PC-9 (cell line): ENCODE measurements at regions not wholly inside any gene's neighbourhood (a gene's known extent, or its start where the extent isn't known, plus 50 kb on each side); places are given as distances from the start of the nearest gene placed in this dataset.

ENCODE experiments used
- BruUV-seq: library from RNA; stranded (reverse); fragments of 400-500 nt; replicated peaks from 2 replicates; lab custom pipeline; 2021; lab: Mats Ljungman, UMichigan
- CTCF ChIA-PET: fragments of 300-600 bp; sonication (Branson Sonifier 250); formaldehyde crosslinking; loops from one replicate; lab custom pipeline; 2022; ENCODE audit warnings: antibody characterized with exemption; lab: Charles Lee
- POLR2A ChIA-PET: fragments of 300-600 bp; sonication (Branson Sonifier 250); formaldehyde crosslinking; loops from one replicate; lab custom pipeline; 2022; ENCODE audit warnings: antibody characterized with exemption; ENCODE audit not compliant: unreplicated experiment; lab: Charles Lee
- DNase-seq, 2 experiments: peaks; one replicate each; pipeline versions ENCODE4 v3.0.0 to v3.0.0-alpha.2; 2015 to 2022; ENCODE audit warnings: mixed read lengths in 1 of 2
- H2AFZ ChIP-seq: fragments of 200-600 bp; sonication (generic); 2 replicates; pipeline ENCODE4 v1.8.1; 2017; ENCODE audit warnings: antibody characterized with exemption
- H3F3A ChIP-seq: fragments of 200-600 bp; sonication (generic); 2 replicates; pipeline ENCODE4 v1.8.1; 2017; ENCODE audit warnings: antibody characterized with exemption, mild to moderate bottlenecking, low read depth; ENCODE audit not compliant: insufficient read depth
- H3K27ac ChIP-seq: fragments of 200-600 bp; sonication (generic); 2 replicates; pipeline ENCODE4 v1.6.1; 2016; ENCODE audit warnings: mixed run types
- H3K27me3 ChIP-seq: fragments of 200-600 bp; sonication (generic); 2 replicates; pipeline ENCODE4 v1.6.1; 2016; ENCODE audit warnings: low read depth, mixed run types; ENCODE audit not compliant: insufficient read depth
- H3K36me3 ChIP-seq: fragments of 200-600 bp; sonication (generic); 2 replicates; pipeline ENCODE4 v1.6.1; 2016; ENCODE audit warnings: low read depth, mixed run types
- H3K4me1 ChIP-seq: fragments of 200-600 bp; sonication (generic); replicated peaks from 2 replicates; pipeline ENCODE4 v1.6.1; 2016; ENCODE audit warnings: mixed run types; ENCODE audit not compliant: insufficient read depth
- H3K4me2 ChIP-seq: fragments of 200-600 bp; sonication (generic); 2 replicates; pipeline ENCODE4 v1.6.1; 2017; ENCODE audit warnings: mixed run types
- H3K4me3 ChIP-seq: fragments of 200-600 bp; sonication (generic); 2 replicates; pipeline ENCODE4 v1.6.1; 2016; ENCODE audit warnings: mixed run types
- H3K79me2 ChIP-seq: fragments of 200-600 bp; sonication (generic); 2 replicates; pipeline ENCODE4 v1.6.1; 2017; ENCODE audit warnings: low read depth, mixed run types
- H3K9me2 ChIP-seq: fragments of 200-600 bp; sonication (generic); 2 replicates; pipeline ENCODE4 v1.8.1; 2017; ENCODE audit warnings: mild to moderate bottlenecking; ENCODE audit not compliant: insufficient read depth
- H3K9me3 ChIP-seq: fragments of 200-600 bp; sonication (generic); 2 replicates; pipeline ENCODE4 v1.8.1; 2016; ENCODE audit warnings: low read depth; ENCODE audit not compliant: insufficient read depth
- H4K20me1 ChIP-seq: fragments of 200-600 bp; sonication (generic); 2 replicates; pipeline ENCODE4 v1.8.1; 2017; ENCODE audit not compliant: insufficient read depth
- EZH2 ChIP-seq: fragments of 200-600 bp; sonication (generic); IDR thresholded peaks from 2 replicates; pipeline ENCODE4 v1.8.0; 2017; ENCODE audit warnings: antibody characterized with exemption, low read depth
- intact Hi-C: fragments of 100-400 bp; cut with micrococcal nuclease; formaldehyde crosslinking; loops from one replicate; pipeline ENCODE4 v1.10.0; 2022; ENCODE audit not compliant: unreplicated experiment
- TF ChIP-seq, protein P1 (sequence below): fragments of 200-600 bp; sonication (generic); conservative IDR thresholded peaks from 2 replicates; pipeline ENCODE4 v1.6.1; 2017; ENCODE audit warnings: mixed run types, antibody characterized with exemption, mild to moderate bottlenecking, moderate library complexity

DNA sequence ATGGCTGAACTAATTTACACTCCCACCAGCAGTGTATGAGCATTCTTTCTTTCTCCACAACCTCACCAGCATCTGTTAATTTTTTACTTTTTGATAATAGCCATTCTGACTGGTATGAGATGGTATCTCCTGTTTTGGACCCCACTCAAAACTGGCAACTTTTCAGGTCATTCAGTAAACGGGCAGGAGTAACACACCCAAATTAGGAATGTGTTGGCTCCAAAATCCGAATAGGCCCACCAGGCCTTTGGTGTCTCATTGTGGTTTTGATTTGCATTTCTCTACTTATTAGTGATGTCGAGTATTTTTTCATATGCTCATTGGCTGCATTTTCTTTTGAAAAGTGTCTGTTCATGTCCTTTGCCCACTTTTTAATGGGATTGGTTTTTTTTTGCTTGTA lies 517.1 kb downstream of the TMEM232 start:
- no peak overlapping the region for H3K27ac ChIP-seq
- no peak for TF ChIP-seq EZH2
- TF ChIP-seq, protein P1, sequence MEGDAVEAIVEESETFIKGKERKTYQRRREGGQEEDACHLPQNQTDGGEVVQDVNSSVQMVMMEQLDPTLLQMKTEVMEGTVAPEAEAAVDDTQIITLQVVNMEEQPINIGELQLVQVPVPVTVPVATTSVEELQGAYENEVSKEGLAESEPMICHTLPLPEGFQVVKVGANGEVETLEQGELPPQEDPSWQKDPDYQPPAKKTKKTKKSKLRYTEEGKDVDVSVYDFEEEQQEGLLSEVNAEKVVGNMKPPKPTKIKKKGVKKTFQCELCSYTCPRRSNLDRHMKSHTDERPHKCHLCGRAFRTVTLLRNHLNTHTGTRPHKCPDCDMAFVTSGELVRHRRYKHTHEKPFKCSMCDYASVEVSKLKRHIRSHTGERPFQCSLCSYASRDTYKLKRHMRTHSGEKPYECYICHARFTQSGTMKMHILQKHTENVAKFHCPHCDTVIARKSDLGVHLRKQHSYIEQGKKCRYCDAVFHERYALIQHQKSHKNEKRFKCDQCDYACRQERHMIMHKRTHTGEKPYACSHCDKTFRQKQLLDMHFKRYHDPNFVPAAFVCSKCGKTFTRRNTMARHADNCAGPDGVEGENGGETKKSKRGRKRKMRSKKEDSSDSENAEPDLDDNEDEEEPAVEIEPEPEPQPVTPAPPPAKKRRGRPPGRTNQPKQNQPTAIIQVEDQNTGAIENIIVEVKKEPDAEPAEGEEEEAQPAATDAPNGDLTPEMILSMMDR: no peak
- no peaks in the 10 kb centered on the region for H4K20me1 ChIP-seq
- no peak overlapping the region for H3K4me2 ChIP-seq
- DNase-seq: no peak
- no peak overlapping the region for H3K4me3 ChIP-seq
- no peaks in the 10 kb centered on the region for H3K9me2 ChIP-seq
- H3K27me3 ChIP-seq: no peaks in the 10 kb centered on the region
- no peaks in the 10 kb centered on the region for H3K79me2 ChIP-seq
- intact Hi-C loops: no loop called here
- H3K4me1 ChIP-seq: no peaks in the 10 kb centered on the region
- ChIA-PET POLR2A (no interaction called here), CTCF (no interaction called here)
- no peaks in the 10 kb centered on the region for H3K36me3 ChIP-seq
- no peaks in the 10 kb centered on the region for H3F3A ChIP-seq
- H3K9me3 ChIP-seq: no peaks in the 10 kb centered on the region
- H2AFZ ChIP-seq: no peak overlapping the region
- BruUV-seq: no TSS peak

DNA sequence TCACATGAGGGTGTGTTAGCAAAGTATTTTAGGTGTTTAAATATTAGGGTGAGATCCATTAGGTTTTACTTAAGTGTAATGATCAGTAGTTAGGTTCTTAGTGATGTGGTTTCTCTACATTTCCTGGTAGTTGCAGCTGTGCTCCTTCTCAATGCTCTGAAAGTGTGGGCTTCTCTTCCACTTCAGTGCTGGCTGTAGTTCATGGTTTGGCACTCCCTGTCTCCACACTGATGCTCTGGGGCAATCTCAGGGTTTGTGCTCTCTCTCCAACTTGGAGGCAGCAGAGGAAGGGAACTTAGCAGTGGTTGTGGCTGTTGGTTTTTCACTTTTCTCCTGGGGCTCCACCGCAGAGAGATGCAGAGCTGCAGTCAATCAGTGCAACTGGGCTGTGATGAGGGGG lies 507.5 kb downstream of the TMEM232 start:
- no peaks in the 10 kb centered on the region for H3K79me2 ChIP-seq
- no peaks in the 10 kb centered on the region; the same call in 1 of the 2 replicates for H3K9me2 ChIP-seq
- no peaks in the 10 kb centered on the region for H4K20me1 ChIP-seq
- no peak overlapping the region for H3K4me3 ChIP-seq
- ChIA-PET POLR2A (no interaction called here), CTCF (no interaction called here)
- H3F3A ChIP-seq: no peaks in the 10 kb centered on the region
- no peak for DNase-seq
- no peak overlapping the region for H2AFZ ChIP-seq
- H3K27me3 ChIP-seq: no peaks in the 10 kb centered on the region
- H3K27ac ChIP-seq: no peak overlapping the region
- no peaks in the 10 kb centered on the region for H3K36me3 ChIP-seq
- H3K4me2 ChIP-seq: no peak overlapping the region
- H3K9me3 ChIP-seq: no peaks in the 10 kb centered on the region
- intact Hi-C loops: no loop called here
- no TSS peak for BruUV-seq
- TF ChIP-seq EZH2: no peak
- H3K4me1 ChIP-seq: no peaks in the 10 kb centered on the region

- H3K36me3 ChIP-seq: no peaks in the 10 kb centered on the region
- BruUV-seq: no TSS peak
- POLR2A ChIA-PET: no interaction called here
- no peaks in the 10 kb centered on the region; the same call in 1 of the 2 replicates for H3K9me2 ChIP-seq
- DNase-seq: no peak
- H3K4me3 ChIP-seq: no peak overlapping the region
- H3K4me1 ChIP-seq: no peaks in the 10 kb centered on the region
- TF ChIP-seq, protein P1: no peak
- no peak for TF ChIP-seq EZH2
- H3K9me3 ChIP-seq: no peaks in the 10 kb centered on the region
- CTCF ChIA-PET: no interaction called here
- no peak overlapping the region for H3K27ac ChIP-seq
- intact Hi-C loops: no loop called here
- H3K79me2 ChIP-seq: no peaks in the 10 kb centered on the region
- H4K20me1 ChIP-seq: no peaks in the 10 kb centered on the region
- no peaks in the 10 kb centered on the region for H3K27me3 ChIP-seq
- H2AFZ ChIP-seq: no peak overlapping the region
- no peak overlapping the region for H3K4me2 ChIP-seq
- H3F3A ChIP-seq: no peaks in the 10 kb centered on the region
Measured at GRCh38 chr5:110219769-110220168, 506.7 kb downstream of the TMEM232 start.

DNA sequence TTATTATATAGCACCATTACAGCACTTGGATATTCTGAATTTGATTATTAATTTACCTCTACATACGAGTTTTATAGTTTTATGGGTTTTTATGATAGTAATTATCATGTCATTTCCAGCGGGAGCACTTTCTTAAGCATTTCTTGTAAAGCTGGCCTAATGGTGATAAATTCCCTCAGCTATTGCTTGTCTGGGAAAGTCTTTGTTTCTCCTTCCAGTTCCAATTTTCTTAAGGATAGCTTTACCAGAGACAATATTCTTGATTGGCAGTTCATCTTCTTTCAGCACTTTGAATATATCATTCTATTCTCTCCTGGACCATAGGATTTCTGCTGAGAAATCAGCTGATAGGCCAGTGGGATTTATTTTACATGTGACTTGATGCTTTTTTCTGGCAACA lies 505.4 kb downstream of the TMEM232 start:
- no peak for DNase-seq
- Histone ChIP-seq H3F3A (no peaks in the 10 kb centered on the region), H3K9me3 (no peaks in the 10 kb centered on the region), H3K27ac (no peak overlapping the region), H2AFZ (no peak overlapping the region), H3K27me3 (no peaks in the 10 kb centered on the region), H4K20me1 (no peaks in the 10 kb centered on the region), H3K79me2 (no peaks in the 10 kb centered on the region), H3K4me3 (no peak overlapping the region), H3K9me2 (no peaks in the 10 kb centered on the region; the same call in 1 of the 2 replicates), H3K4me1 (no peaks in the 10 kb centered on the region), H3K4me2 (no peak overlapping the region), H3K36me3 (no peaks in the 10 kb centered on the region)
- TF ChIP-seq, protein P1: no peak
- TF ChIP-seq EZH2: no peak
- BruUV-seq: no TSS peak
- intact Hi-C loops: no loop called here
- CTCF ChIA-PET: no interaction called here
- POLR2A ChIA-PET: no interaction called here
